Vagina (tissue), 2 donors: ENCODE measurements at regions not wholly inside any gene's neighbourhood (a gene's known extent, or its start where the extent isn't known, plus 50 kb on each side); places are given as distances from the start of the nearest gene placed in this dataset.

ENCODE experiments used
- POLR2A ChIP-seq, 2 donors: fragments of 450-650 bp; IDR thresholded peaks; one replicate each; pipeline ENCODE4 v1.6.1; 2017; ENCODE audit warnings: antibody characterized with exemption in 2 of 2, mild to moderate bottlenecking in 2 of 2, moderate library complexity in 2 of 2
- POLR2AphosphoS5 ChIP-seq, 2 donors: sonication (generic); formaldehyde crosslinking; IDR thresholded peaks; one replicate each; pipeline ENCODE4 v1.9.0; 2017; ENCODE audit warnings: antibody characterized with exemption in 2 of 2, mild to moderate bottlenecking in 2 of 2, low read depth in 1 of 2; ENCODE audit not compliant: insufficient read depth in 1 of 2
- TF ChIP-seq, protein P1 (sequence below), 3 experiments: fragments of 450-650 bp in 2 of 3; fragments of 200-600 bp in 1 of 3; sonication (generic) in 1 of 3; IDR thresholded peaks; one replicate each; pipeline ENCODE4 v1.5.1; 2017 to 2019; ENCODE audit warnings: antibody characterized with exemption in 3 of 3, mild to moderate bottlenecking in 2 of 3, moderate library complexity in 2 of 3

DNA sequence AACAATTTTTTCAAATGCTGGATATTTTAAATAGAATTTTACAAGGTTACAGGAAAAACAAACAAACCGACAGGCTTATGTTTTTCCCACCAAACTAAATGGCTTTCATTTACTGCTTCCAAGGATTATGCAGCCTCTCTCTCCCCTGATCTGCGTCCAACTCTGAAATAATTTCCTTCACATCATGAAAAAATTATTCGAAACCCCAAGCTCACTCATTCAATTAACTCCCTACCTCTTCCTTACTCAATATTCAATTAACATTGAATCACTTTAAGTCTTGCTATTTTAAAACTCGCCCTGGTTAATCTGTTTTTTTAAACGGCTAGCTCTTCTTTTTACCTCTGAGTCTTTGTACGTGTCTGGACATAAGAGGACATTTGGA is 336.2 kb downstream of the AGTPBP1 start:
- TF ChIP-seq, protein P1, sequence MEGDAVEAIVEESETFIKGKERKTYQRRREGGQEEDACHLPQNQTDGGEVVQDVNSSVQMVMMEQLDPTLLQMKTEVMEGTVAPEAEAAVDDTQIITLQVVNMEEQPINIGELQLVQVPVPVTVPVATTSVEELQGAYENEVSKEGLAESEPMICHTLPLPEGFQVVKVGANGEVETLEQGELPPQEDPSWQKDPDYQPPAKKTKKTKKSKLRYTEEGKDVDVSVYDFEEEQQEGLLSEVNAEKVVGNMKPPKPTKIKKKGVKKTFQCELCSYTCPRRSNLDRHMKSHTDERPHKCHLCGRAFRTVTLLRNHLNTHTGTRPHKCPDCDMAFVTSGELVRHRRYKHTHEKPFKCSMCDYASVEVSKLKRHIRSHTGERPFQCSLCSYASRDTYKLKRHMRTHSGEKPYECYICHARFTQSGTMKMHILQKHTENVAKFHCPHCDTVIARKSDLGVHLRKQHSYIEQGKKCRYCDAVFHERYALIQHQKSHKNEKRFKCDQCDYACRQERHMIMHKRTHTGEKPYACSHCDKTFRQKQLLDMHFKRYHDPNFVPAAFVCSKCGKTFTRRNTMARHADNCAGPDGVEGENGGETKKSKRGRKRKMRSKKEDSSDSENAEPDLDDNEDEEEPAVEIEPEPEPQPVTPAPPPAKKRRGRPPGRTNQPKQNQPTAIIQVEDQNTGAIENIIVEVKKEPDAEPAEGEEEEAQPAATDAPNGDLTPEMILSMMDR (IDR thresholded peaks at IDR 0.05): no peak
- TF ChIP-seq POLR2AphosphoS5 (IDR thresholded peaks at IDR 0.05; ENCODE audit: insufficient read depth in 1 of 2, low read depth in 1 of 2): no peak
- TF ChIP-seq POLR2A (IDR thresholded peaks at IDR 0.05): no peak
